Stimulated activated CD4-positive, alpha-beta T cell treated with anti-CD3 and anti-CD28 coated beads, TNF-alpha, amount 100 ng/mL, for 24 hours (primary cell): ENCODE measurements at regions not wholly inside any gene's neighbourhood (a gene's known extent, or its start where the extent isn't known, plus 50 kb on each side); places are given as distances from the start of the nearest gene placed in this dataset.

Source experiments
- DNase-seq, 3 experiments: peaks; one replicate each; pipeline ENCODE4 v3.0.0-alpha.2; 2020; ENCODE audit warnings: low read depth in 3 of 3

GRCh38 chr3:106691476-106691875 lies 685.8 kb upstream of the CCDC54 start:
- DNase-seq = no peak

GRCh38 chr3:106692624-106693023 lies 684.6 kb upstream of the CCDC54 start:
- DNase-seq = no peak

- DNase-seq = no peak
These were observed 678.1 kb upstream of the CCDC54 start for GRCh38 chr3:106699122-106699521.

- DNase-seq = no peak
These were observed 676.3 kb upstream of the CCDC54 start for GRCh38 chr3:106700981-106701380.

- no peak for DNase-seq
These were observed 673.7 kb upstream of the CCDC54 start for GRCh38 chr3:106703524-106703923.

- DNase-seq = no peak
These were observed 669.9 kb upstream of the CCDC54 start for GRCh38 chr3:106707347-106707746.

- no peak for DNase-seq
These were observed 666.6 kb upstream of the CCDC54 start for GRCh38 chr3:106710596-106710995.

GRCh38 chr3:106711650-106712049 lies 665.6 kb upstream of the CCDC54 start:
- no peak for DNase-seq

- no peak for DNase-seq
These were observed 662.8 kb upstream of the CCDC54 start for GRCh38 chr3:106714400-106714799.

- no peak for DNase-seq
These were observed 662.0 kb upstream of the CCDC54 start for GRCh38 chr3:106715286-106715685.

GRCh38 chr3:106717178-106717780 lies 660.0 kb upstream of the CCDC54 start:
- no peak for DNase-seq

- no peak for DNase-seq
These were observed 658.2 kb upstream of the CCDC54 start for GRCh38 chr3:106719077-106719476.

GRCh38 chr3:106719583-106719982 lies 657.7 kb upstream of the CCDC54 start:
- DNase-seq = no peak

- DNase-seq = no peak
These were observed 656.7 kb upstream of the CCDC54 start for GRCh38 chr3:106720510-106720909.

GRCh38 chr3:106725566-106725965 lies 651.7 kb upstream of the CCDC54 start:
- DNase-seq = no peak

GRCh38 chr3:106728315-106729098 lies 648.7 kb upstream of the CCDC54 start:
- no peak for DNase-seq

GRCh38 chr3:106729481-106729880 lies 647.8 kb upstream of the CCDC54 start:
- no peak for DNase-seq

GRCh38 chr3:106731230-106731629 lies 646.0 kb upstream of the CCDC54 start:
- DNase-seq = no peak

- no peak for DNase-seq
These were observed 642.5 kb upstream of the CCDC54 start for GRCh38 chr3:106734712-106735111.

- no peak for DNase-seq
These were observed 640.0 kb upstream of the CCDC54 start for GRCh38 chr3:106737265-106737664.

- no peak for DNase-seq
These were observed 637.1 kb upstream of the CCDC54 start for GRCh38 chr3:106740116-106740515.

GRCh38 chr3:106745344-106746168 lies 631.7 kb upstream of the CCDC54 start:
- DNase-seq = no peak

- no peak for DNase-seq
These were observed 631.0 kb upstream of the CCDC54 start for GRCh38 chr3:106746286-106746685.
